Peyer's patch (tissue), 4 donors: ENCODE measurements at regions not wholly inside any gene's neighbourhood (a gene's known extent, or its start where the extent isn't known, plus 50 kb on each side); places are given as distances from the start of the nearest gene placed in this dataset.

ENCODE experiments used
- POLR2A ChIP-seq, 2 donors: fragments of 450-650 bp; IDR thresholded peaks; one replicate each; pipeline ENCODE4 v1.5.1; 2017; ENCODE audit warnings: antibody characterized with exemption in 2 of 2, mild to moderate bottlenecking in 2 of 2, moderate library complexity in 2 of 2
- TF ChIP-seq, protein P1 (sequence below), 6 experiments: fragments of 450-650 bp in 4 of 6; fragments of 200-600 bp in 2 of 6; sonication (generic) in 1 of 6; IDR thresholded peaks; one replicate each; pipeline ENCODE4 v1.5.1; 2017 to 2019; ENCODE audit warnings: antibody characterized with exemption in 6 of 6, mild to moderate bottlenecking in 3 of 6, moderate library complexity in 1 of 6

- TF ChIP-seq, protein P1, sequence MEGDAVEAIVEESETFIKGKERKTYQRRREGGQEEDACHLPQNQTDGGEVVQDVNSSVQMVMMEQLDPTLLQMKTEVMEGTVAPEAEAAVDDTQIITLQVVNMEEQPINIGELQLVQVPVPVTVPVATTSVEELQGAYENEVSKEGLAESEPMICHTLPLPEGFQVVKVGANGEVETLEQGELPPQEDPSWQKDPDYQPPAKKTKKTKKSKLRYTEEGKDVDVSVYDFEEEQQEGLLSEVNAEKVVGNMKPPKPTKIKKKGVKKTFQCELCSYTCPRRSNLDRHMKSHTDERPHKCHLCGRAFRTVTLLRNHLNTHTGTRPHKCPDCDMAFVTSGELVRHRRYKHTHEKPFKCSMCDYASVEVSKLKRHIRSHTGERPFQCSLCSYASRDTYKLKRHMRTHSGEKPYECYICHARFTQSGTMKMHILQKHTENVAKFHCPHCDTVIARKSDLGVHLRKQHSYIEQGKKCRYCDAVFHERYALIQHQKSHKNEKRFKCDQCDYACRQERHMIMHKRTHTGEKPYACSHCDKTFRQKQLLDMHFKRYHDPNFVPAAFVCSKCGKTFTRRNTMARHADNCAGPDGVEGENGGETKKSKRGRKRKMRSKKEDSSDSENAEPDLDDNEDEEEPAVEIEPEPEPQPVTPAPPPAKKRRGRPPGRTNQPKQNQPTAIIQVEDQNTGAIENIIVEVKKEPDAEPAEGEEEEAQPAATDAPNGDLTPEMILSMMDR (IDR thresholded peaks at IDR 0.05), result no peak
- no peak for TF ChIP-seq POLR2A (IDR thresholded peaks at IDR 0.05)
Observed at GRCh38 chr13:73773168-73773549, 361.0 kb downstream of the KLF12 start.
